DMS 273 treated with DMSO at 0.1 percent for 48 hours (cell line): ENCODE measurements at regions not wholly inside any gene's neighbourhood (a gene's known extent, or its start where the extent isn't known, plus 50 kb on each side); places are given as distances from the start of the nearest gene placed in this dataset.

Source experiments
- DNase-seq: peaks from one replicate; lab custom pipeline; 2025; lab: John Stamatoyannopoulos, UW

- DNase-seq = no peak
These were observed 206.1 kb upstream of the PHYHIPL start for GRCh38 chr10:58970160-58970915.

GRCh38 chr10:58971211-58971610 lies 205.2 kb upstream of the PHYHIPL start:
- DNase-seq = no peak

GRCh38 chr10:58971796-58972491 lies 204.5 kb upstream of the PHYHIPL start:
- DNase-seq = no peak

GRCh38 chr10:58972576-58973234 lies 203.7 kb upstream of the PHYHIPL start:
- DNase-seq = no peak

- DNase-seq = no peak
These were observed 203.2 kb upstream of the PHYHIPL start for GRCh38 chr10:58973235-58973595.

- no peak for DNase-seq
These were observed 200.2 kb upstream of the PHYHIPL start for GRCh38 chr10:58976254-58976653.

- DNase-seq = no peak
These were observed 196.7 kb upstream of the PHYHIPL start for GRCh38 chr10:58979711-58980110.

- no peak for DNase-seq
These were observed 195.5 kb upstream of the PHYHIPL start for GRCh38 chr10:58980826-58981415.

GRCh38 chr10:58981846-58982245 lies 194.6 kb upstream of the PHYHIPL start:
- DNase-seq = no peak

- DNase-seq = no peak
These were observed 193.8 kb upstream of the PHYHIPL start for GRCh38 chr10:58982470-58983239.

GRCh38 chr10:58985216-58985615 lies 191.2 kb upstream of the PHYHIPL start:
- DNase-seq = no peak

- DNase-seq = no peak
These were observed 186.9 kb upstream of the PHYHIPL start for GRCh38 chr10:58989486-58990039.

GRCh38 chr10:58990693-58991092 lies 185.8 kb upstream of the PHYHIPL start:
- no peak for DNase-seq

GRCh38 chr10:58991856-58992255 lies 184.6 kb upstream of the PHYHIPL start:
- no peak for DNase-seq

- DNase-seq = no peak
These were observed 183.5 kb upstream of the PHYHIPL start for GRCh38 chr10:58992830-58993460.

GRCh38 chr10:58993480-58994221 lies 182.8 kb upstream of the PHYHIPL start:
- DNase-seq = no peak

GRCh38 chr10:58994226-58995057 lies 182.0 kb upstream of the PHYHIPL start:
- no peak for DNase-seq

GRCh38 chr10:58995058-58995596 lies 181.3 kb upstream of the PHYHIPL start:
- DNase-seq = no peak

- DNase-seq = no peak
These were observed 180.4 kb upstream of the PHYHIPL start for GRCh38 chr10:58996063-58996462.
